ENCODE measurements at regions not wholly inside any gene's neighbourhood (a gene's known extent, or its start where the extent isn't known, plus 50 kb on each side); places are given as distances from the start of the nearest gene placed in this dataset.

GRCh38 chr14:98963610-98964009 is 308.4 kb downstream of the BCL11B start (continued):
- TF ChIP-seq NR2F1 (CRISPR knock-in tag; IDR thresholded peaks at IDR 0.05) (no peak), GATA4 (IDR thresholded peaks at IDR 0.05; ENCODE audit: borderline replicate concordance, low read depth) (no peak), STAT5B (CRISPR knock-in tag; IDR thresholded peaks at IDR 0.05) (no peak)

- intact Hi-C loops (cut with micrococcal nuclease; ENCODE audit: unreplicated experiment) (no loop called here), in situ Hi-C loops (cut with HindIII; ENCODE audit: extremely low pct_ligation_motif_present, low pct_unique_long_range_greater_than_20kb) (no loop called here)
- H3K36me3 ChIP-seq (replicated peaks in 1 of 2; ENCODE audit: control insufficient read depth in 1 of 2, insufficient read depth in 2 of 2, low read length in 2 of 2): no peaks in the 10 kb centered on the region
- no peak overlapping the region for H3K4me3 ChIP-seq (replicated peaks in 1 of 3; ENCODE audit: insufficient read depth in 1 of 3, low read depth in 2 of 3, low read length in 3 of 3)
- no peak overlapping the region for H3K9ac ChIP-seq (ENCODE audit: insufficient read depth, low read depth, low read length)
- 7% methylated on average over 3 of the region's 7 CpGs for WGBS (ENCODE audit: low lambda C conversion rate)
- H4K20me1 ChIP-seq (ENCODE audit: insufficient read depth, low read length): no peaks in the 10 kb centered on the region
- no peaks in the 10 kb centered on the region for H3K79me2 ChIP-seq (ENCODE audit: insufficient read depth, low read length)
- no peak overlapping the region for H3K27ac ChIP-seq (ENCODE audit: extremely low read length, insufficient read depth, low read length)
- no peak for DNase-seq (ENCODE audit: low spot score)
- no peaks in the 10 kb centered on the region for H3K4me1 ChIP-seq (ENCODE audit: insufficient read depth, low read length)
- BruUV-seq (replicated peaks): no TSS peak
- peaks cover 0 to 4% of the 10 kb centered on the region in 2 experiments; a peak in 1 of 5 replicates for H3K27me3 ChIP-seq (ENCODE audit: control insufficient read depth in 1 of 2, insufficient read depth in 2 of 2, low read length in 2 of 2)
- CTCF ChIA-PET (ENCODE audit: low intra/inter-chr PET ratio, low total read pairs): no interaction called here
- H3K9me3 ChIP-seq (ENCODE audit: low read length): no peaks in the 10 kb centered on the region
- no peak for FAIRE-seq
- H3K4me2 ChIP-seq (ENCODE audit: low read depth, low read length): no peak overlapping the region
- no peak overlapping the region for H2AFZ ChIP-seq (ENCODE audit: low read length)
- TF ChIP-seq ZZZ3 (CRISPR knock-in tag; IDR thresholded peaks at IDR 0.05; ENCODE audit: borderline replicate concordance) (no peak), KLF11 (CRISPR knock-in tag; IDR thresholded peaks at IDR 0.05) (no peak), ZBTB20 (CRISPR knock-in tag; IDR thresholded peaks at IDR 0.05; ENCODE audit: borderline replicate concordance, low read depth) (no peak)
- POLR2A ChIA-PET: no interaction called here
- ATAC-seq: no peak
These were observed 307.8 kb downstream of the BCL11B start for GRCh38 chr14:98964171-98964570.

GRCh38 chr14:98965076-98965475 is 306.9 kb downstream of the BCL11B start:
- Histone ChIP-seq H2AFZ (ENCODE audit: low read length) (no peak overlapping the region), H3K9me3 (ENCODE audit: low read length) (no peaks in the 10 kb centered on the region), H3K27ac (ENCODE audit: extremely low read length, insufficient read depth, low read length) (no peak overlapping the region), H3K9ac (ENCODE audit: insufficient read depth, low read depth, low read length) (no peak overlapping the region), H3K4me1 (ENCODE audit: insufficient read depth, low read length) (no peaks in the 10 kb centered on the region), H3K4me2 (ENCODE audit: low read depth, low read length) (no peak overlapping the region), H3K36me3 (replicated peaks in 1 of 2; ENCODE audit: control insufficient read depth in 1 of 2, insufficient read depth in 2 of 2, low read length in 2 of 2) (no peaks in the 10 kb centered on the region), H3K27me3 (ENCODE audit: control insufficient read depth in 1 of 2, insufficient read depth in 2 of 2, low read length in 2 of 2) (peaks cover 0 to 4% of the 10 kb centered on the region in 2 experiments; a peak in 1 of 5 replicates), H3K4me3 (replicated peaks in 1 of 3; ENCODE audit: insufficient read depth in 1 of 3, low read depth in 2 of 3, low read length in 3 of 3) (no peak overlapping the region), H4K20me1 (ENCODE audit: insufficient read depth, low read length) (no peaks in the 10 kb centered on the region), H3K79me2 (ENCODE audit: insufficient read depth, low read length) (no peaks in the 10 kb centered on the region)
- ATAC-seq (no peak), FAIRE-seq (no peak), DNase-seq (ENCODE audit: low spot score) (no peak)
- in situ Hi-C loops (cut with HindIII; ENCODE audit: extremely low pct_ligation_motif_present, low pct_unique_long_range_greater_than_20kb): no loop called here
- TF ChIP-seq ZNF207 (IDR thresholded peaks at IDR 0.05; ENCODE audit: borderline replicate concordance) (no peak), TBL1XR1 (IDR thresholded peaks at IDR 0.05; ENCODE audit: borderline replicate concordance, low read length, partially characterized antibody) (no peak), CREB1 (IDR thresholded peaks at IDR 0.05) (no peak), CREB1 (CRISPR knock-in tag; IDR thresholded peaks at IDR 0.05) (no peak), IRF2 (CRISPR knock-in tag; IDR thresholded peaks at IDR 0.05) (no peak), SRSF9 (IDR thresholded peaks at IDR 0.05; ENCODE audit: borderline replicate concordance, insufficient read depth, low read depth, low read length, poor library complexity, severe bottlenecking) (no peak), CBX1 (IDR thresholded peaks at IDR 0.05; ENCODE audit: low read depth) (no peak), CTCF (CRISPR knock-in tag; IDR thresholded peaks at IDR 0.05) (no peak), FOXP1 (IDR thresholded peaks at IDR 0.05) (no peak), FOXP1 (CRISPR knock-in tag; IDR thresholded peaks at IDR 0.05) (no peak)
- intact Hi-C loops (cut with micrococcal nuclease; ENCODE audit: unreplicated experiment): no loop called here
- ChIA-PET POLR2A (no interaction called here), CTCF (ENCODE audit: low intra/inter-chr PET ratio, low total read pairs) (no interaction called here)
- WGBS (ENCODE audit: low lambda C conversion rate): 38% methylated on average over 5 of the region's 5 CpGs
- no TSS peak for BruUV-seq (replicated peaks)

Data from HepG2 (cell line).